GM23338 (cell line): ENCODE measurements at regions not wholly inside any gene's neighbourhood (a gene's known extent, or its start where the extent isn't known, plus 50 kb on each side); places are given as distances from the start of the nearest gene placed in this dataset.

ENCODE experiments used
- EZH2 ChIP-seq: fragments of 200-600 bp; sonication (generic); IDR thresholded peaks from one replicate; pipeline ENCODE4 v1.8.0; 2017; ENCODE audit warnings: antibody characterized with exemption, mild to moderate bottlenecking, low read depth; ENCODE audit not compliant: unreplicated experiment
- NANOG ChIP-seq: IDR thresholded peaks from 2 replicates; pipeline ENCODE4 v1.6.1; 2016; ENCODE audit warnings: antibody characterized with exemption, borderline replicate concordance
- ZNF114 ChIP-seq: fragments of 250-450 bp; sonication (Bioruptor Pico); IDR thresholded peaks from 2 replicates; pipeline ENCODE4 v1.5.0; 2020; ENCODE audit warnings: mild to moderate bottlenecking, moderate library complexity
- ZNF331 ChIP-seq: fragments of 250-450 bp; sonication (Bioruptor Pico); IDR thresholded peaks from 2 replicates; pipeline ENCODE4 v1.5.0; 2020; ENCODE audit warnings: low read depth, mild to moderate bottlenecking, moderate library complexity
- TF ChIP-seq, protein P1 (sequence below): fragments of 250-450 bp; sonication (Bioruptor Pico); IDR thresholded peaks from 2 replicates; pipeline ENCODE4 v1.5.0; 2020; ENCODE audit warnings: mild to moderate bottlenecking, moderate library complexity
- TF ChIP-seq, protein P2 (sequence below), 2 experiments: fragments of 200-600 bp in 1 of 2; sonication (generic) in 1 of 2; conservative IDR thresholded peaks; 2 replicates each; pipeline versions ENCODE4 v1.5.1 to v1.6.1; 2016 to 2017; ENCODE audit warnings: antibody characterized with exemption in 2 of 2, low read depth in 2 of 2, mild to moderate bottlenecking in 2 of 2, moderate library complexity in 1 of 2
- TF ChIP-seq, protein P3 (sequence below): IDR thresholded peaks from 2 replicates; pipeline ENCODE4 v1.6.1; 2016; ENCODE audit warnings: antibody characterized with exemption

DNA sequence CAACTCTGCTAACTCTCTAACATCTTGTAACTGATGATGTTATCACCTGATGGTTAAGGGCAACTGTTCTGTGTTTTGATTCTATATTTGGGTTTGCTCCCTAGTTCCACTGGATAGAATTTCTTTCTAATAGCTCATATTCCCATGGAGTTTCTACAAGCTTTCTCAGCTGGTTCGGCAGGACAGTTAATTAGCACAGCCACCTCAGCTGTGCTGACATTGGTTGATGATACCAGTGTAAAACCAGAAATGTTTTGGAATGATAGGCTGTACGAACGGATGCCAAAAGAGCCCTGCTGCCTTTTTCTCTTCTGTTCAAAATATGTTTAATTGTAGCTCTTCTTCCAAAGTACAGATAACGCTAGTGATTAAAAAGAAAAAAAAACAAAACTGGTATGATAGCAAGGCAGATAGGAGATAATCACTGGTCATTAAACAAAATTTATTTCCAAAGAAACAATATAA lies 440.5 kb upstream of the ZNF608 start (continued):
- TF ChIP-seq, protein P1, sequence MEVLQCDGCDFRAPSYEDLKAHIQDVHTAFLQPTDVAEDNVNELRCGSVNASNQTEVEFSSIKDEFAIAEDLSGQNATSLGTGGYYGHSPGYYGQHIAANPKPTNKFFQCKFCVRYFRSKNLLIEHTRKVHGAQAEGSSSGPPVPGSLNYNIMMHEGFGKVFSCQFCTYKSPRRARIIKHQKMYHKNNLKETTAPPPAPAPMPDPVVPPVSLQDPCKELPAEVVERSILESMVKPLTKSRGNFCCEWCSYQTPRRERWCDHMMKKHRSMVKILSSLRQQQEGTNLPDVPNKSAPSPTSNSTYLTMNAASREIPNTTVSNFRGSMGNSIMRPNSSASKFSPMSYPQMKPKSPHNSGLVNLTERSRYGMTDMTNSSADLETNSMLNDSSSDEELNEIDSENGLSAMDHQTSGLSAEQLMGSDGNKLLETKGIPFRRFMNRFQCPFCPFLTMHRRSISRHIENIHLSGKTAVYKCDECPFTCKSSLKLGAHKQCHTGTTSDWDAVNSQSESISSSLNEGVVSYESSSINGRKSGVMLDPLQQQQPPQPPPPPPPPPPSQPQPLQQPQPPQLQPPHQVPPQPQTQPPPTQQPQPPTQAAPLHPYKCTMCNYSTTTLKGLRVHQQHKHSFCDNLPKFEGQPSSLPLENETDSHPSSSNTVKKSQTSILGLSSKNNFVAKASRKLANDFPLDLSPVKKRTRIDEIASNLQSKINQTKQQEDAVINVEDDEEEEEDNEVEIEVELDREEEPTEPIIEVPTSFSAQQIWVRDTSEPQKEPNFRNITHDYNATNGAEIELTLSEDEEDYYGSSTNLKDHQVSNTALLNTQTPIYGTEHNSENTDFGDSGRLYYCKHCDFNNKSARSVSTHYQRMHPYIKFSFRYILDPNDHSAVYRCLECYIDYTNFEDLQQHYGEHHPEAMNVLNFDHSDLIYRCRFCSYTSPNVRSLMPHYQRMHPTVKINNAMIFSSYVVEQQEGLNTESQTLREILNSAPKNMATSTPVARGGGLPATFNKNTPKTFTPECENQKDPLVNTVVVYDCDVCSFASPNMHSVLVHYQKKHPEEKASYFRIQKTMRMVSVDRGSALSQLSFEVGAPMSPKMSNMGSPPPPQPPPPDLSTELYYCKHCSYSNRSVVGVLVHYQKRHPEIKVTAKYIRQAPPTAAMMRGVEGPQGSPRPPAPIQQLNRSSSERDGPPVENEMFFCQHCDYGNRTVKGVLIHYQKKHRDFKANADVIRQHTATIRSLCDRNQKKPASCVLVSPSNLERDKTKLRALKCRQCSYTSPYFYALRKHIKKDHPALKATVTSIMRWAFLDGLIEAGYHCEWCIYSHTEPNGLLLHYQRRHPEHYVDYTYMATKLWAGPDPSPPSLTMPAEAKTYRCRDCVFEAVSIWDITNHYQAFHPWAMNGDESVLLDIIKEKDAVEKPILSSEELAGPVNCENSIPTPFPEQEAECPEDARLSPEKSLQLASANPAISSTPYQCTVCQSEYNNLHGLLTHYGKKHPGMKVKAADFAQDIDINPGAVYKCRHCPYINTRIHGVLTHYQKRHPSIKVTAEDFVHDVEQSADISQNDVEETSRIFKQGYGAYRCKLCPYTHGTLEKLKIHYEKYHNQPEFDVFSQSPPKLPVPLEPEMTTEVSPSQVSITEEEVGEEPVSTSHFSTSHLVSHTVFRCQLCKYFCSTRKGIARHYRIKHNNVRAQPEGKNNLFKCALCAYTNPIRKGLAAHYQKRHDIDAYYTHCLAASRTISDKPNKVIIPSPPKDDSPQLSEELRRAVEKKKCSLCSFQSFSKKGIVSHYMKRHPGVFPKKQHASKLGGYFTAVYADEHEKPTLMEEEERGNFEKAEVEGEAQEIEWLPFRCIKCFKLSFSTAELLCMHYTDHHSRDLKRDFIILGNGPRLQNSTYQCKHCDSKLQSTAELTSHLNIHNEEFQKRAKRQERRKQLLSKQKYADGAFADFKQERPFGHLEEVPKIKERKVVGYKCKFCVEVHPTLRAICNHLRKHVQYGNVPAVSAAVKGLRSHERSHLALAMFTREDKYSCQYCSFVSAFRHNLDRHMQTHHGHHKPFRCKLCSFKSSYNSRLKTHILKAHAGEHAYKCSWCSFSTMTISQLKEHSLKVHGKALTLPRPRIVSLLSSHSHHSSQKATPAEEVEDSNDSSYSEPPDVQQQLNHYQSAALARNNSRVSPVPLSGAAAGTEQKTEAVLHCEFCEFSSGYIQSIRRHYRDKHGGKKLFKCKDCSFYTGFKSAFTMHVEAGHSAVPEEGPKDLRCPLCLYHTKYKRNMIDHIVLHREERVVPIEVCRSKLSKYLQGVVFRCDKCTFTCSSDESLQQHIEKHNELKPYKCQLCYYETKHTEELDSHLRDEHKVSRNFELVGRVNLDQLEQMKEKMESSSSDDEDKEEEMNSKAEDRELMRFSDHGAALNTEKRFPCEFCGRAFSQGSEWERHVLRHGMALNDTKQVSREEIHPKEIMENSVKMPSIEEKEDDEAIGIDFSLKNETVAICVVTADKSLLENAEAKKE (CRISPR knock-in tag): no peak
- TF ChIP-seq ZNF114 (CRISPR knock-in tag) (no peak), EZH2 (no peak), ZNF331 (no peak), NANOG (no peak)
- TF ChIP-seq, protein P2, sequence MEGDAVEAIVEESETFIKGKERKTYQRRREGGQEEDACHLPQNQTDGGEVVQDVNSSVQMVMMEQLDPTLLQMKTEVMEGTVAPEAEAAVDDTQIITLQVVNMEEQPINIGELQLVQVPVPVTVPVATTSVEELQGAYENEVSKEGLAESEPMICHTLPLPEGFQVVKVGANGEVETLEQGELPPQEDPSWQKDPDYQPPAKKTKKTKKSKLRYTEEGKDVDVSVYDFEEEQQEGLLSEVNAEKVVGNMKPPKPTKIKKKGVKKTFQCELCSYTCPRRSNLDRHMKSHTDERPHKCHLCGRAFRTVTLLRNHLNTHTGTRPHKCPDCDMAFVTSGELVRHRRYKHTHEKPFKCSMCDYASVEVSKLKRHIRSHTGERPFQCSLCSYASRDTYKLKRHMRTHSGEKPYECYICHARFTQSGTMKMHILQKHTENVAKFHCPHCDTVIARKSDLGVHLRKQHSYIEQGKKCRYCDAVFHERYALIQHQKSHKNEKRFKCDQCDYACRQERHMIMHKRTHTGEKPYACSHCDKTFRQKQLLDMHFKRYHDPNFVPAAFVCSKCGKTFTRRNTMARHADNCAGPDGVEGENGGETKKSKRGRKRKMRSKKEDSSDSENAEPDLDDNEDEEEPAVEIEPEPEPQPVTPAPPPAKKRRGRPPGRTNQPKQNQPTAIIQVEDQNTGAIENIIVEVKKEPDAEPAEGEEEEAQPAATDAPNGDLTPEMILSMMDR (conservative IDR thresholded peaks at IDR 0.05; ENCODE audit: low read depth in 2 of 2): no peak
- TF ChIP-seq, protein P3, sequence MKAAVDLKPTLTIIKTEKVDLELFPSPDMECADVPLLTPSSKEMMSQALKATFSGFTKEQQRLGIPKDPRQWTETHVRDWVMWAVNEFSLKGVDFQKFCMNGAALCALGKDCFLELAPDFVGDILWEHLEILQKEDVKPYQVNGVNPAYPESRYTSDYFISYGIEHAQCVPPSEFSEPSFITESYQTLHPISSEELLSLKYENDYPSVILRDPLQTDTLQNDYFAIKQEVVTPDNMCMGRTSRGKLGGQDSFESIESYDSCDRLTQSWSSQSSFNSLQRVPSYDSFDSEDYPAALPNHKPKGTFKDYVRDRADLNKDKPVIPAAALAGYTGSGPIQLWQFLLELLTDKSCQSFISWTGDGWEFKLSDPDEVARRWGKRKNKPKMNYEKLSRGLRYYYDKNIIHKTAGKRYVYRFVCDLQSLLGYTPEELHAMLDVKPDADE: no peak
